ENCODE measurements at regions not wholly inside any gene's neighbourhood (a gene's known extent, or its start where the extent isn't known, plus 50 kb on each side); places are given as distances from the start of the nearest gene placed in this dataset.

DNA sequence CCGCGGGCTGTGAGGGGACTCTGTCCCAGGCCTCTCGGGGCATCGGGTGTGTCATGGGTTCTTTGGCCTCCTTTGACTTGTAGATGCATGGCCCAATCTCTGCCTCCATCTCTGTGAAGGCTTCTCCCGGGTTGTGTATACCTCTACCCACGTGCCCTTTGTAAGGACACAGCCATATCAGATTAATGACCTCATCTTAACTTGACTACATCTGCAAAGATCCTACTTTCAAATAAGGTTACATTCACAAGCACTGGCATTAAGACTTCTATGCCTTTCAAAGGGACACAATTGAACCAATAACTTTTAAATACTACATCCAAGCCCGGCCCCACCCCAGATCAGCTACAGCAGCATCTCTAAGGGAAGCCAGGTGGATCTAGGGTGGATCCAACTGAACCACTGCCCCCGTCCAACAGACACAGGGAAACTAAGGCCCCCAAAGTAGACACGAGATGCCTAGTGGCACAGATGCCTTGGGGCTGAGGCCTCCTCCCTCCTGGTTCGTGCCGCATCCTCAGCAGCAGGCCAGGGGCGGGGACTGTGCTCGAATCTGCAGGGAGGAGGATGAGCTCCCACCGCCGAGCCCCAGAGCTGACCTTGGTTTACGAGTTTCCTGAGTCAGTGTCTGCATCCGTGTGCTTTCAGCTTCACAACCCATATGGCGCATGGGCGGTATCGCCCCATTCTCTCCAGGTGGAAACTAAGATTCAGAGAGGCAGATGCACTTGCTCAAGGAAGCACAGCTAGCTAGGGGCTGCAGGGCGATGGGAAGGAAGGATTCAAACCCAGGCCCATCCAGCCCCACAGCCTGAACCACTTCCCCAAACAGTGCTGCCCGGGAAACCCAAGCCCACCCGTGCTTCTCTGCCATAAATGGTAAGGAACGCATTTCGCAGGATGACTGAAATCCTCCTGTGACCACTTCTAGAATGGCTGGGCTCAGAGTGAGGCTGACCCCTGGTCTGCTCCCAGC is 353.3 kb downstream of the C16orf95 start:
- Mint-ChIP-seq H3K4me1 (ENCODE audit: low read depth) (no peaks in the 10 kb centered on the region), H3K27ac (no peak overlapping the region), H3K4me3 (no peak overlapping the region), H3K9me3 (no peaks in the 10 kb centered on the region), H3K27me3 (peaks cover 7% of the 10 kb centered on the region), H3K36me3 (ENCODE audit: low read depth) (no peaks in the 10 kb centered on the region)
- no peak for DNase-seq

DNA sequence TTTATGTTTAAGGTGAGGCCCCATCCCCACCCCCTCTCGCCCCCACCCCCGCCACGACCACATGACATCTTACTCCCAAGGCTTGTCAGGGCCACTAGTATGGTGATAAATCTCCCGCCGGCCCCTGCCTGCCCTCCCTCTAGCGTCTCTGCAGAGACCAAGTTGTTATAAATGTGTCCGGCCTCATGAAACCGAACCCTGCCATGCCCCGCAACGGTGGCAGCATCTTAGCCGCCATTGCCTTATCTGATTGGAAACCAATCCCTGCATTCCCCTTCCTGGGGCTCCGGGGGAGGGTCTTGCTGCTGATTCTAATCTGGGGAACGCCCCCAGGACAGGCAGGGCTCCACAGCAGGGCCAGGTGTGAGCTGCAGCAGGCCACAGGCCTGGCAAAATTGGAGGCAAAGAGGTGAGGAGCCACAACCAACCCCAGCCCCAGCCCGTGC is 352.4 kb downstream of the C16orf95 start:
- Mint-ChIP-seq H3K27me3 (peaks cover 3% of the 10 kb centered on the region), H3K4me1 (ENCODE audit: low read depth) (no peaks in the 10 kb centered on the region), H3K4me3 (no peak overlapping the region), H3K27ac (no peak overlapping the region), H3K9me3 (no peaks in the 10 kb centered on the region), H3K36me3 (ENCODE audit: low read depth) (no peaks in the 10 kb centered on the region)
- no peak for DNase-seq

DNA sequence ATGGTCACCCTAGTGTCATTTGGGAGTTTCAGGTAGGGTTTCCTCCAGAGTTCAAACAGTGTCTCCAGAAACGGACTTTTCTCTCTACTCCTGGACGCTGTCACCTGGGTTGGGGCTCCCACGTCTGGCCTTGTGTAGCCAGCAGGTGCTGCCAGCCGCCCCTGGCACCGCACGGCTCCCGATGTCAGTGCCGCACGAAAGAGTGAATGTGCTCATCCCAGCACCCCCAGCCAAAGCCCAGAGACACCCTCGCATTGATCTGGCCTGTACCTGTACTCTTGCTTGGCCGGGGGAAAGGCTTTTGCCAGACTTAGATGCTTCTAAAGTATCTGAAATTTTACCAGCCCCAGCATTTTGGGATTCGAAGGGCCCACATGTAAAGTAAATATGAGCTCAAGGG is 351.9 kb downstream of the C16orf95 start:
- no peak for DNase-seq
- H3K9me3 Mint-ChIP-seq, result no peaks in the 10 kb centered on the region
- H3K36me3 Mint-ChIP-seq (ENCODE audit: low read depth), result no peaks in the 10 kb centered on the region
- H3K27me3 Mint-ChIP-seq, result no peaks in the 10 kb centered on the region
- no peaks in the 10 kb centered on the region for H3K4me1 Mint-ChIP-seq (ENCODE audit: low read depth)
- no peak overlapping the region for H3K4me3 Mint-ChIP-seq
- H3K27ac Mint-ChIP-seq, result no peak overlapping the region

DNA sequence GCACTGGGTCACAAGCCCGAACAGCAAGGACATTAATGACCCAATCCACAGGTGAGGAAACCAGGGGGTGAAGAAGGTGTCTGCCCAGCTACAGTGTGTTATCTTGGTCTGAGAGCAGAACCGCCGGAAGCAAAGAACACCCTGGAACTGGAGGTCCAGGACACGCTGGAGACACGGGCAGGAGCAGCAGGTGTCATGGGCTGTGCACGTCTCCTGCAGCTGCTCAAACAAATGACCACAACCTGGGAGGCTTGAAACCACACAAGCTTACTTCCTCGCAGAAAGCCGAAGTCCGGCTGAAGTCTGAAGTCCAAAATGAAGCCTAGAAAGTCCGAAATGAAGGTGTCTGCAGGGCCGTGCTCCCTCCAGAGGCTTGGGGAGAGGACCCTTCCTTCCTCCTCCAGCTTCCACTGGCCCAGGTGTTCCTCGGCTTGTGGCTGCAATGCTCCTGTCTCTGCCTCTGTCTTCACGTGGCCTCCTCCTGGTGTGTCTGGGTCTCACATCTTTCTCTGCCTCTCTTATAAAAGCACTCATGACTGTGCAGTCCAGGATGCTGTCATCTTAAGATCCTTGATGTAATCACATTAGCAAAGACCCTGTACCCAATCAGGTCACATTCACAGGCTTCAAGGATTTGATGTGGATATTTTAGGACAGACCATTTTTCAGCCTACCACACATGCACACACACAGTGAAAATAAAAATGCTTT is 351.2 kb downstream of the C16orf95 start:
- no peaks in the 10 kb centered on the region for H3K9me3 Mint-ChIP-seq
- H3K27ac Mint-ChIP-seq, result no peak overlapping the region
- no peaks in the 10 kb centered on the region for H3K36me3 Mint-ChIP-seq (ENCODE audit: low read depth)

DNA sequence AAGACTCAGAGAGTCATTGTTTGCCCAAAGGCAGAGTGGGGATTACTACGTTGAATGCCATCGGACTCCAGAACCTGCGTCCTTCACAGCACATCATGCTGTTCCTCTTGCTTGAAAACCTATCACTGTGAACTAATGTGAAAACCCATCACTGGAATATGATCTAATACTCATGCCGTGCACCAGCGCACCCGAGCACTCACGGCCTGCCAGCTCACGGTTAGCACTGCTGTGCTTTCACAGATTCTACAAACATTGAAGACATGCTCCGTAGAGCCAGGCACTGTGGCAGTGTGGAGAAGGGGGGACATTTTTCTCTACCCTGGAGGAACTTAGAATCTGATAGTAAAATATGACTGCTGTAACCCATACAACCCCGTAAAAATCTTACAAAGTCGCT is 350.4 kb downstream of the C16orf95 start:
- DNase-seq, result no peak
- Mint-ChIP-seq H3K4me1 (ENCODE audit: low read depth) (no peaks in the 10 kb centered on the region), H3K4me3 (no peak overlapping the region), H3K9me3 (no peaks in the 10 kb centered on the region), H3K27ac (no peak overlapping the region), H3K36me3 (ENCODE audit: low read depth) (no peaks in the 10 kb centered on the region), H3K27me3 (peaks cover 2% of the 10 kb centered on the region)

More for the DNA sequence above, 351.2 kb downstream of the C16orf95 start:
- no peak for DNase-seq
- H3K4me3 Mint-ChIP-seq, result no peak overlapping the region
- H3K4me1 Mint-ChIP-seq (ENCODE audit: low read depth), result no peaks in the 10 kb centered on the region
- no peaks in the 10 kb centered on the region for H3K27me3 Mint-ChIP-seq

DNA sequence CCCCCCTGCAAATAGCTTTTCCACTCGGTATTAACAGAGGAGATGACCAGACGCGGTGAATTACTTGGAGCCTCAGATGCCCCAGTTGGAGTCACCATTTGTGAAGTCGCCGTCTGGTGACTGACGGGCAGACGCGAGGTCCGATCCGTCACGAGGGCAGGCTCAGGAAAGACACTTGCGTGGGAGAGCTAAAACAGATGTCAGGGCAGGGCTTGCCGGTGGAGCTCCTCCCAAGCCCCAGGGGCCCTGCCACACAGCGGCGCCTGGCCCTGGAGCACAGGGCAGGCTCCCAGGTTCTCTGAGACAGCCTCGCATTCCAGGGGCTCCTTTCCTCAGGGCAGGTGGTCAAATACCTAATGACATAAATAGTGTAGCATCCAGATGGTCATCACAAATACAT is 348.3 kb downstream of the C16orf95 start:
- Mint-ChIP-seq H3K27ac (no peak overlapping the region), H3K4me1 (ENCODE audit: low read depth) (no peaks in the 10 kb centered on the region), H3K36me3 (ENCODE audit: low read depth) (no peaks in the 10 kb centered on the region), H3K9me3 (no peaks in the 10 kb centered on the region), H3K27me3 (peaks cover 8% of the 10 kb centered on the region), H3K4me3 (no peak overlapping the region)
- no peak for DNase-seq

DNA sequence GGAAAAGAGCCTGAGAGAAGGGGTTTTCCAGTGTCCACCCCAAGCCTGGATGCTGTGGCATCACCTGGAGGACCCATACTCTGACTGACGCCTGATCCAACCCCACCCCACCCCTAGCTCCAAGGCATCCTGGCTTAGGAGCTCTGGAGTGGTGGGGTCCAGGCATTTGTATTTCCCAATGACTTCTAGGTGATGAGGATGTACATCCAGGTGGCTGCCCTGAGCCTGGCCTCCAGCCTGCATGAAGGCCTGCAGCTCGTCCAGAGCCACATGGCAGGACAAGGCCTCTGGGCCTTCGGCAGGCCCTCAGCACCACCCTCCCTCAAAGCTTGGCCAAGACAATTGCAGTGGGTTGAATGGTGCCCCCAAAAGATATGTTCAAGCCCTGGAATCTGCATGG is 347.5 kb downstream of the C16orf95 start:
- no peaks in the 10 kb centered on the region for H3K9me3 Mint-ChIP-seq
- H3K4me3 Mint-ChIP-seq, result no peak overlapping the region
- no peak for DNase-seq
- no peaks in the 10 kb centered on the region for H3K4me1 Mint-ChIP-seq (ENCODE audit: low read depth)
- no peak overlapping the region for H3K27ac Mint-ChIP-seq
- H3K27me3 Mint-ChIP-seq, result peaks cover 8% of the 10 kb centered on the region
- H3K36me3 Mint-ChIP-seq (ENCODE audit: low read depth), result no peaks in the 10 kb centered on the region

DNA sequence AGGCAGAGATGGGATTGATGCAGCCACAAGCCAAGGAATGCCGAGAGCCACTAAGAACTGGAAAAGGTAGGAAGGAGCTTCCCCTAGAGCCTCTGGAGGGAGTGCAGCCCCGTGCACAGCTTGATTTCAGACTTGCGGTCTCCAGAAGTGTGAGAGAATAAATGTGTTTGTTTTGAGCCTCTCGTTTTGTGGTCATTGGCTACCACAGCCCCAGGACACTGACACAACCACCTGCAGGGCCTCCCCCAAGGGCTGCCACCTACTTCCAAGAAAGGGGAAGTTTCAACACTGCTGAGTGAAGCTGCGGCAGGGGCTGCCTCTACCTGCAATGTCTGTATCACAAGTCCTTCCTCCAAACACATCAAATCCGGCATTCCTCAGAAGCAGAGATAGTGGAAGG is 346.9 kb downstream of the C16orf95 start:
- Mint-ChIP-seq H3K4me1 (ENCODE audit: low read depth) (no peaks in the 10 kb centered on the region), H3K9me3 (no peaks in the 10 kb centered on the region), H3K36me3 (ENCODE audit: low read depth) (no peaks in the 10 kb centered on the region), H3K27ac (no peak overlapping the region), H3K4me3 (no peak overlapping the region), H3K27me3 (peaks cover 8% of the 10 kb centered on the region)
- DNase-seq, result no peak

DNA sequence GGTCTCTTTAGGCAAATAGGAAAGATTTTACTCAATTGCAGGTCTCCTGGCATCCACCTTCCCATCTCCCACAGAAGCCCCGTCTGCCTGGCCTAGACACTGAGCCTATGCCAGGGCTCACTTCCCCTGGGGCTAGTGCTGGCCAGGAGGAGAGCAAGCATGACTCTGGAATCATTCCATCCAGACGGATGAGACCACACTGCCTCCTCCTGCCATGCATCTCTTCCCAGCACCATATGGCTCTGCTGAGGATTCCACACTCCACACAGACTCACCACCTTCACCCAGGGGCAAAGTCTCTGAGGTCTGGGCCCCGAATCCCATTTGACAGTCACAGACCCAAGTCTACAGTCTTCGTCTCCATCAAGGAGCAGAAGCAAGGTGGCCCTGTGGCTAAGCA is 346.5 kb downstream of the C16orf95 start:
- Mint-ChIP-seq H3K27ac (no peak overlapping the region), H3K36me3 (ENCODE audit: low read depth) (no peaks in the 10 kb centered on the region), H3K4me3 (no peak overlapping the region), H3K27me3 (peaks cover 8% of the 10 kb centered on the region), H3K9me3 (no peaks in the 10 kb centered on the region), H3K4me1 (ENCODE audit: low read depth) (no peaks in the 10 kb centered on the region)
- no peak for DNase-seq

DNA sequence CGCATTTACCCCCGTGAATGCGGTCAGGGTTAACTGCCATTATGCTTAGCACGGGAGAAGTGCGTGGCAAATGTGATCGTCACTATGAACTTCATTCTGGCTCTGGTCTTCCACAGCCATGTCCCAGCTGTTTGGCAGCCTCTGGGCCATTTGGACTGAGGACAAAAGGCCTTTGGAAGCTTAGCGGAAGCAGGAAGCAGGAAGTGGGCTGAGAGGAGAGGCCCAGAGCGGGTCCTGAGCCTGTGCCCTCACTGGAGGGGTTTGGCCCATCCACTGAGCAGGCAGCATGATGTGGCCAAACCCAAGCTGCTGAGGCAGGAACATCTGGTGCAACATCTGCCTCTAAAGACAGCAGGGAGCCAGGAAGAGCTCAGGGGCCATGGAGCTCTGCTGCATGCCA is 345.9 kb downstream of the C16orf95 start:
- peaks cover 8% of the 10 kb centered on the region for H3K27me3 Mint-ChIP-seq
- no peaks in the 10 kb centered on the region for H3K4me1 Mint-ChIP-seq (ENCODE audit: low read depth)
- H3K27ac Mint-ChIP-seq, result no peak overlapping the region
- H3K9me3 Mint-ChIP-seq, result no peaks in the 10 kb centered on the region
- DNase-seq, result no peak
- H3K36me3 Mint-ChIP-seq (ENCODE audit: low read depth), result no peaks in the 10 kb centered on the region
- no peak overlapping the region for H3K4me3 Mint-ChIP-seq

DNA sequence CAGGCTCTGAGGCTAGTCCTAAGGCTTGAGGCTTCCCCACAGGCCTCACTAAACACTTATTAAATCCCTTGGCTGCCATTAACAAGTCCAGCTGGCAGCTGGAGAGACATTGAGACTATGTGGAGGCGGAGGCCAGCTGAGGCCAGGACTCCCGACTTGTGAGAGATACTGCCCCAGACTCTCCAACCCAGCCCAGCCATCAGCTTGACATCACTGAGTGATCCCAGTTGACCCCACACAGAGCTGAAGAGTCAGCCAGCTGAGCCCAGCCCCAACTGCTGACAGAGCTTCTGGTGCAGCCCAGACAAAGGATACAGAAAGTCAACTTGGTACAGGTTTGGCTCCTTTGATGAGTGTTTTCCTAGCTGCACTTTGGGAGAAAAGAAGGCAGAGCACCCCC is 343.1 kb downstream of the C16orf95 start:
- Mint-ChIP-seq H3K4me1 (ENCODE audit: low read depth) (no peaks in the 10 kb centered on the region), H3K27me3 (peaks cover 12% of the 10 kb centered on the region), H3K9me3 (no peaks in the 10 kb centered on the region), H3K36me3 (ENCODE audit: low read depth) (no peaks in the 10 kb centered on the region), H3K4me3 (no peak overlapping the region), H3K27ac (no peak overlapping the region)
- DNase-seq, result no peak

DNA sequence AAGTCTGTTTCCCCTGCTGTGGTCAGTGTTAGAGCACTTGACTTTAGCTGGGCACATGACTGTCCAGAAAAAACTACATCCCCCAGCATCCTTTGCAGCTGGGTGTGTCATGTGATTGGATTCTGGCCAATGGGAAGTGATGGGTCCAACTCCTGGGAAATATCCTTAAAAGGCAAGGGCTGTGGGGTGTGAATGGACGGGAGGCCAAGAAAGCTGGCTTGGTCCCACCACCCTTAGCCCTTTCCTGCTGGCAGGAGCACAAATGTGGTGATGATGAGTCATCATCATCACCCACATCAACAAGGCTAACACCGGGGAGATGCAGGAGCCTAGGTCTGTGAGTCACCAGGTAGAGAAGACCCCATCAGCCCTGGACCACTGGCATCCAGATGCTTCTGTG is 341.7 kb downstream of the C16orf95 start:
- H3K27me3 Mint-ChIP-seq, result peaks cover 12% of the 10 kb centered on the region
- H3K4me1 Mint-ChIP-seq (ENCODE audit: low read depth), result no peaks in the 10 kb centered on the region
- DNase-seq, result no peak
- no peaks in the 10 kb centered on the region for H3K9me3 Mint-ChIP-seq
- no peaks in the 10 kb centered on the region for H3K36me3 Mint-ChIP-seq (ENCODE audit: low read depth)
- H3K4me3 Mint-ChIP-seq, result no peak overlapping the region
- H3K27ac Mint-ChIP-seq, result no peak overlapping the region

DNA sequence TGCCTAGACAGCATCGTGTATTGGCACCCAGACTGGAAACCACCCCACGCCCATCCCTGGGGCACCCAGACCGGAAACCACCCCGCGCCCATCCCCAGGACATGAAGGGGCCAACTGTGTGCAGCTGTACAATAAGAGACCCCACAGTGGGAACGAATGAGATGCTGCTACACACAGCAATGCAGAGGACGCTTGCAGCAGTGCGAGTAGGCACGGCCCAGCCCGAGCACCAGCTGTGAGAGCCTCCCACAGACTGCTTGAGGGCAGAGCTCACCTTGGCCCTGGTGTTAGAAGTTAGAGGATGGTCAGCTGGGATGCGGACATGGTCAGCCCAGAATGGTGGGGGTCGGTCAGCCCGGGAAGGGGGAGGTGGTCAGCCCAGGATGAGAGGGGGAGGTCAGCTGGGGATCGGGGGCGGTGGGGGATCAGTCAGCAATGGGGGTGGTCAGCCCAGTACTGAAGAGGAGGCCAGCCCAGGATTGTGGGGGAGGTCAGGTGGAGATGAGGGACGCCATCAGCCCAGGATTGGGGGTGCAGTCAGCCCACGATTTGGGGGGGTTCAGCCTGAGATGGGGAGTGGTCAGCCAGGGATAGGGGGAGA is 340.0 kb downstream of the C16orf95 start:
- no peak for DNase-seq
- Mint-ChIP-seq H3K36me3 (ENCODE audit: low read depth) (no peaks in the 10 kb centered on the region), H3K27ac (no peak overlapping the region), H3K9me3 (no peaks in the 10 kb centered on the region), H3K4me1 (ENCODE audit: low read depth) (no peaks in the 10 kb centered on the region), H3K27me3 (peaks cover 6% of the 10 kb centered on the region), H3K4me3 (no peak overlapping the region)

DNA sequence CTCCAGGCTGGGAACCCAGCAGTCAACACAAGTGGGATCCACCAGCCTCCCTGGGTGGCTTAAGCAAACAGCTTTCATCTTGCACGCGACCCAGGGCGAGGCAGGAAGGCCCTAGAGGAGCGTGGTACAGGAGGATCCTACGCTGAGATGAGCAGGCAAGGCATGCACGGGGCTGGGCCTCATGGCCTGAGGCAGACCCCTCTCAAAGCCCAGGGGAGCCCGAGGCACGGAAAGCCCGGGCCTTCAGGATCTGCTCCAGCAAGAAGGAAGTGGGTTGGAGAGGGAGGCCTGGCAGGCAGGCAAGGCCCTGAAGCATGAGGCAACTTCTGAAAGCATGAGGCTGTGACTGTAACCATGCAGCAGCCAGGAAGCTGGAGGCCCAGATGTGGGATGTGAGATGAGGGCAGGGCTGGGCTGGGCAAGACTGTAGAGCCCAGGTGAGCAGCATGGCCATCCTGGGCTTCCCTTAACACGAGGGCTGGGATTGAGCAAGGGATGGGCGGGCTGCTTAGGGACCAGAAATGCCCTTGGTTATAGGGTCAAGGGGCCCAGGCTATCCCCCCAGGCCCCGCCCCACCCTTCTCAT is 338.7 kb downstream of the C16orf95 start:
- Mint-ChIP-seq H3K27ac (no peak overlapping the region), H3K4me1 (ENCODE audit: low read depth) (no peaks in the 10 kb centered on the region), H3K9me3 (no peaks in the 10 kb centered on the region), H3K27me3 (peaks cover 7% of the 10 kb centered on the region), H3K4me3 (no peak overlapping the region), H3K36me3 (ENCODE audit: low read depth) (no peaks in the 10 kb centered on the region)
- DNase-seq, result no peak
